ENCODE measurements at regions not wholly inside any gene's neighbourhood (a gene's known extent, or its start where the extent isn't known, plus 50 kb on each side); places are given as distances from the start of the nearest gene placed in this dataset.

GRCh38 chr14:65934070-65934435 lies 521.5 kb downstream of the FUT8 start:
- no peak for TF ChIP-seq POLR2A (IDR thresholded peaks at IDR 0.05)
- TF ChIP-seq, protein P1, sequence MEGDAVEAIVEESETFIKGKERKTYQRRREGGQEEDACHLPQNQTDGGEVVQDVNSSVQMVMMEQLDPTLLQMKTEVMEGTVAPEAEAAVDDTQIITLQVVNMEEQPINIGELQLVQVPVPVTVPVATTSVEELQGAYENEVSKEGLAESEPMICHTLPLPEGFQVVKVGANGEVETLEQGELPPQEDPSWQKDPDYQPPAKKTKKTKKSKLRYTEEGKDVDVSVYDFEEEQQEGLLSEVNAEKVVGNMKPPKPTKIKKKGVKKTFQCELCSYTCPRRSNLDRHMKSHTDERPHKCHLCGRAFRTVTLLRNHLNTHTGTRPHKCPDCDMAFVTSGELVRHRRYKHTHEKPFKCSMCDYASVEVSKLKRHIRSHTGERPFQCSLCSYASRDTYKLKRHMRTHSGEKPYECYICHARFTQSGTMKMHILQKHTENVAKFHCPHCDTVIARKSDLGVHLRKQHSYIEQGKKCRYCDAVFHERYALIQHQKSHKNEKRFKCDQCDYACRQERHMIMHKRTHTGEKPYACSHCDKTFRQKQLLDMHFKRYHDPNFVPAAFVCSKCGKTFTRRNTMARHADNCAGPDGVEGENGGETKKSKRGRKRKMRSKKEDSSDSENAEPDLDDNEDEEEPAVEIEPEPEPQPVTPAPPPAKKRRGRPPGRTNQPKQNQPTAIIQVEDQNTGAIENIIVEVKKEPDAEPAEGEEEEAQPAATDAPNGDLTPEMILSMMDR (IDR thresholded peaks at IDR 0.05) = no peak

All from Peyer's patch (tissue), 4 donors.